ENCODE measurements at regions not wholly inside any gene's neighbourhood (a gene's known extent, or its start where the extent isn't known, plus 50 kb on each side); places are given as distances from the start of the nearest gene placed in this dataset.

GRCh38 chr12:68416826-68417225 is 84.7 kb upstream of the MDM1 start:
- Histone ChIP-seq H3K27me3 (no peaks in the 10 kb centered on the region), H3K4me3 (no peak overlapping the region), H3K36me3 (no peaks in the 10 kb centered on the region), H3K9me3 (no peaks in the 10 kb centered on the region)
- no peak for DNase-seq

- no peaks in the 10 kb centered on the region for H3K27me3 ChIP-seq
- DNase-seq, result no peak
- H3K4me3 ChIP-seq, result no peak overlapping the region
- H3K36me3 ChIP-seq, result no peaks in the 10 kb centered on the region
- H3K9me3 ChIP-seq, result no peaks in the 10 kb centered on the region
Observed at GRCh38 chr12:68418137-68418460, 85.9 kb upstream of the MDM1 start.

- H3K27me3 ChIP-seq, result no peaks in the 10 kb centered on the region
- H3K4me3 ChIP-seq, result no peak overlapping the region
- no peak for DNase-seq
Observed at GRCh38 chr12:68420225-68421010, 88.3 kb upstream of the MDM1 start.

GRCh38 chr12:68422159-68422558 is 90.0 kb upstream of the MDM1 start:
- H3K27me3 ChIP-seq, result no peaks in the 10 kb centered on the region
- no peaks in the 10 kb centered on the region for H3K9me3 ChIP-seq
- DNase-seq, result no peak
- H3K36me3 ChIP-seq, result no peaks in the 10 kb centered on the region
- no peak overlapping the region for H3K4me3 ChIP-seq

More at GRCh38 chr12:68420225-68421010, 88.3 kb upstream of the MDM1 start:
- H3K9me3 ChIP-seq, result no peaks in the 10 kb centered on the region
- H3K36me3 ChIP-seq, result no peaks in the 10 kb centered on the region

GRCh38 chr12:68422956-68423574 is 90.9 kb upstream of the MDM1 start:
- Histone ChIP-seq H3K36me3 (no peaks in the 10 kb centered on the region), H3K9me3 (no peaks in the 10 kb centered on the region), H3K27me3 (no peaks in the 10 kb centered on the region), H3K4me3 (no peak overlapping the region)
- no peak for DNase-seq

GRCh38 chr12:68425998-68426397 is 93.8 kb upstream of the MDM1 start:
- Histone ChIP-seq H3K27me3 (no peaks in the 10 kb centered on the region), H3K4me3 (no peak overlapping the region), H3K36me3 (no peaks in the 10 kb centered on the region), H3K9me3 (no peaks in the 10 kb centered on the region)
- no peak for DNase-seq

- Histone ChIP-seq H3K9me3 (no peaks in the 10 kb centered on the region), H3K27me3 (no peaks in the 10 kb centered on the region)
- no peak for DNase-seq
Observed at GRCh38 chr12:68428211-68428610, 96.0 kb upstream of the MDM1 start.

GRCh38 chr12:68428724-68429501 is 96.8 kb upstream of the MDM1 start:
- Histone ChIP-seq H3K36me3 (no peaks in the 10 kb centered on the region), H3K4me3 (no peak overlapping the region), H3K9me3 (no peaks in the 10 kb centered on the region), H3K27me3 (no peaks in the 10 kb centered on the region)
- DNase-seq, result no peak

More at GRCh38 chr12:68428211-68428610, 96.0 kb upstream of the MDM1 start:
- Histone ChIP-seq H3K4me3 (no peak overlapping the region), H3K36me3 (no peaks in the 10 kb centered on the region)

- no peak for DNase-seq
- H3K9me3 ChIP-seq, result no peaks in the 10 kb centered on the region
- H3K4me3 ChIP-seq, result no peak overlapping the region
- H3K36me3 ChIP-seq, result no peaks in the 10 kb centered on the region
- no peaks in the 10 kb centered on the region for H3K27me3 ChIP-seq
Observed at GRCh38 chr12:68429696-68430095, 97.5 kb upstream of the MDM1 start.

- DNase-seq, result no peak
- H3K36me3 ChIP-seq, result no peaks in the 10 kb centered on the region
- no peaks in the 10 kb centered on the region for H3K27me3 ChIP-seq
- no peaks in the 10 kb centered on the region; the same call in 1 of the 2 replicates for H3K9me3 ChIP-seq
- no peak overlapping the region for H3K4me3 ChIP-seq
Observed at GRCh38 chr12:68431786-68432185, 99.6 kb upstream of the MDM1 start.

- no peaks in the 10 kb centered on the region; the same call in 1 of the 2 replicates for H3K9me3 ChIP-seq
- H3K36me3 ChIP-seq, result no peaks in the 10 kb centered on the region
- H3K4me3 ChIP-seq, result no peak overlapping the region
- no peak for DNase-seq
- no peaks in the 10 kb centered on the region for H3K27me3 ChIP-seq
Observed at GRCh38 chr12:68432622-68433021, 100.5 kb upstream of the MDM1 start.

GRCh38 chr12:68434391-68435298 is 102.5 kb upstream of the MDM1 start:
- Histone ChIP-seq H3K9me3 (no peaks in the 10 kb centered on the region; the same call in 1 of the 2 replicates), H3K36me3 (no peaks in the 10 kb centered on the region), H3K4me3 (no peak overlapping the region), H3K27me3 (no peaks in the 10 kb centered on the region)
- no peak for DNase-seq

- Histone ChIP-seq H3K27me3 (no peaks in the 10 kb centered on the region), H3K9me3 (no peaks in the 10 kb centered on the region; the same call in 1 of the 2 replicates), H3K4me3 (no peak overlapping the region), H3K36me3 (no peaks in the 10 kb centered on the region)
- DNase-seq, result no peak
Observed at GRCh38 chr12:68435299-68435637, 103.1 kb upstream of the MDM1 start.

- peak; percentile 9 for DNase-seq
- H3K27me3 ChIP-seq, result no peaks in the 10 kb centered on the region
- H3K9me3 ChIP-seq, result no peaks in the 10 kb centered on the region; the same call in 1 of the 2 replicates
- H3K4me3 ChIP-seq, result no peak overlapping the region
- no peaks in the 10 kb centered on the region for H3K36me3 ChIP-seq
Observed at GRCh38 chr12:68435816-68436215, 103.7 kb upstream of the MDM1 start.

- Histone ChIP-seq H3K4me3 (no peak overlapping the region), H3K27me3 (no peaks in the 10 kb centered on the region), H3K36me3 (no peaks in the 10 kb centered on the region), H3K9me3 (no peaks in the 10 kb centered on the region; the same call in 1 of the 2 replicates)
- DNase-seq, result no peak
Observed at GRCh38 chr12:68438601-68439000, 106.4 kb upstream of the MDM1 start.

GRCh38 chr12:68439368-68440045 is 107.3 kb upstream of the MDM1 start:
- Histone ChIP-seq H3K4me3 (no peak overlapping the region), H3K27me3 (no peaks in the 10 kb centered on the region), H3K36me3 (no peaks in the 10 kb centered on the region), H3K9me3 (peaks cover 8% of the 10 kb centered on the region)
- DNase-seq, result no peak
